Gastrocnemius medialis (tissue), 4 donors: ENCODE measurements at regions not wholly inside any gene's neighbourhood (a gene's known extent, or its start where the extent isn't known, plus 50 kb on each side); places are given as distances from the start of the nearest gene placed in this dataset.
"Not testable (repeated sequence)": the region's sequence is repeated elsewhere in the genome, so short reads cannot be mapped to it uniquely, and the experiment has no call there.

ENCODE experiments used
- POLR2A ChIP-seq, 2 donors: fragments of 450-650 bp; IDR thresholded peaks; one replicate each; pipeline ENCODE4 v1.6.1; 2017; ENCODE audit warnings: antibody characterized with exemption in 2 of 2, mild to moderate bottlenecking in 2 of 2, moderate library complexity in 2 of 2
- TF ChIP-seq, protein P1 (sequence below), 5 experiments: fragments of 450-650 bp in 3 of 5; fragments of 200-600 bp in 2 of 5; sonication (generic) in 2 of 5; IDR thresholded peaks in 4 of 5; conservative IDR thresholded peaks in 1 of 5; 1 replicate in 4 of 5; 2 replicates in 1 of 5; pipeline ENCODE4 v1.5.1; 2016 to 2019; ENCODE audit warnings: antibody characterized with exemption in 5 of 5, mild to moderate bottlenecking in 3 of 5, moderate library complexity in 3 of 5

DNA sequence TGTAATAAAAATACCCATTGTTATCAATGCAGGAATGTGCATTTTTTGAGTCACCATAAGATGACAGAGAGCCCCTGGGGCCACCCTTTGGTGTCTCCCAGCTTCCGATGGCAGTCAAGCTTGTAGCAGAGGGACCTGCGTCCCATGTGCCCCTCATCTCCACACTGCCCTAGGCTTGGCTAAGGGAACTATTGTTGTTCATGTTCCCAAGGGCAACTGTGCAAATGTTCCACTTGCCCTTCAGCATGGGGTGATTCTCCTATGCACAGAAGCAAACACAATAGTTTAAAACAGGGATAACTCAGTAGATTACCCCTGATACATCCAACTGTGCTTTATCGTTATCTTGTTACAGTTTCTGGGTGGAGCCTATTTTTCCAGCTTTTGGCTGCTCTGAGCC is 342.0 kb downstream of the CNTNAP3B start:
- TF ChIP-seq, protein P1, sequence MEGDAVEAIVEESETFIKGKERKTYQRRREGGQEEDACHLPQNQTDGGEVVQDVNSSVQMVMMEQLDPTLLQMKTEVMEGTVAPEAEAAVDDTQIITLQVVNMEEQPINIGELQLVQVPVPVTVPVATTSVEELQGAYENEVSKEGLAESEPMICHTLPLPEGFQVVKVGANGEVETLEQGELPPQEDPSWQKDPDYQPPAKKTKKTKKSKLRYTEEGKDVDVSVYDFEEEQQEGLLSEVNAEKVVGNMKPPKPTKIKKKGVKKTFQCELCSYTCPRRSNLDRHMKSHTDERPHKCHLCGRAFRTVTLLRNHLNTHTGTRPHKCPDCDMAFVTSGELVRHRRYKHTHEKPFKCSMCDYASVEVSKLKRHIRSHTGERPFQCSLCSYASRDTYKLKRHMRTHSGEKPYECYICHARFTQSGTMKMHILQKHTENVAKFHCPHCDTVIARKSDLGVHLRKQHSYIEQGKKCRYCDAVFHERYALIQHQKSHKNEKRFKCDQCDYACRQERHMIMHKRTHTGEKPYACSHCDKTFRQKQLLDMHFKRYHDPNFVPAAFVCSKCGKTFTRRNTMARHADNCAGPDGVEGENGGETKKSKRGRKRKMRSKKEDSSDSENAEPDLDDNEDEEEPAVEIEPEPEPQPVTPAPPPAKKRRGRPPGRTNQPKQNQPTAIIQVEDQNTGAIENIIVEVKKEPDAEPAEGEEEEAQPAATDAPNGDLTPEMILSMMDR (IDR thresholded peaks at IDR 0.05 in 4 of 5, conservative IDR thresholded peaks at IDR 0.05 in 1 of 5) = not testable (repeated sequence)
- TF ChIP-seq POLR2A (IDR thresholded peaks at IDR 0.05) = not testable (repeated sequence)
